ENCODE measurements at regions not wholly inside any gene's neighbourhood (a gene's known extent, or its start where the extent isn't known, plus 50 kb on each side); places are given as distances from the start of the nearest gene placed in this dataset.

DNA sequence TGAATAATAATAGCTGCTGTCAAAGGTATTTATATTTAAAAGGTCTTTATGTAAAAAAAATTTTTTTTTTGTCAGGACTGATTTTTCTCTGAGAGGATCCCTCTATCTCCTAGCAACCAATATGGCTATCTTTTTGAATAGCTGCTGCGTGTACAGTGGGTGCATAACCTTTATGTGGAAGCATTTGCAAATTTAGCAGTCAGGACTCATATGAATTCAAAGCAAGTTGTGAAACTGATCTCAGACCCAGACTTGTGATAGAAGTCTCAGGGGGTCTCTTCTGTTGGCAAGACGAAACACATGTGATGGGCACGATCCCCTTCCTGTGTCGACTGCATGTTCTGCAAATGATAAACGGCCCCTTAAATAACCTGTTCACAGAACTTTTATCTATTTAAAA lies 114.1 kb upstream of the ARGLU1 start:
- no peak for TF ChIP-seq CTCF (IDR thresholded peaks at IDR 0.05; ENCODE audit: insufficient read depth, low read depth, low read length)
- TF ChIP-seq EZH2 (IDR thresholded peaks at IDR 0.05; ENCODE audit: insufficient read depth, low read length), result no peak

All from astrocyte (in vitro differentiated cells and primary cell).